Astrocyte (in vitro differentiated cells and primary cell): ENCODE measurements at regions not wholly inside any gene's neighbourhood (a gene's known extent, or its start where the extent isn't known, plus 50 kb on each side); places are given as distances from the start of the nearest gene placed in this dataset.

Experiments used
- EZH2 ChIP-seq: IDR thresholded peaks from 2 replicates; pipeline ENCODE4 v1.6.1; 2012; ENCODE audit warnings: mild to moderate bottlenecking, low read length, inconsistent platforms; ENCODE audit not compliant: insufficient read depth
- TF ChIP-seq, protein P1 (sequence below): IDR thresholded peaks from 2 replicates; pipeline ENCODE4 v1.5.1; 2011; ENCODE audit warnings: low read depth, mild to moderate bottlenecking, inconsistent platforms, low read length, moderate library complexity; ENCODE audit not compliant: insufficient read depth

DNA sequence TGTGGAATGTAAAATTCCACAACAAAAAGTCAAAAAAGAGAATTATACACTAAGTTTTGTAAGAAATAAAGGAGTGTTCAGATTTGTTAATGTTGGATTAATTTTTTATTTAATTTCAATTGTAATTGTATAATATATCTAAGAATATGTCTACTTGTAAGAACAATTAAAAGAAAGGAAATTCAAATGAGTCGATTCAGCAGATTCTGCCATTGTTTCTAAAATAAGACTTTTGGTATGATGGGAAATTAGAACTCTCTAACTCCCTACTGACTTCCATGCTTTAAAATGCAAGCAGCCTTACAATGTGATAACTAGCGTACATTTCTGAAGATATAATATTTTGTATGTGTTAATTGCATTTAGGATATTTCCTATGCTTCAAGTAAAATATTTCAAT is 395.9 kb upstream of the ZNF717 start:
- TF ChIP-seq, protein P1, sequence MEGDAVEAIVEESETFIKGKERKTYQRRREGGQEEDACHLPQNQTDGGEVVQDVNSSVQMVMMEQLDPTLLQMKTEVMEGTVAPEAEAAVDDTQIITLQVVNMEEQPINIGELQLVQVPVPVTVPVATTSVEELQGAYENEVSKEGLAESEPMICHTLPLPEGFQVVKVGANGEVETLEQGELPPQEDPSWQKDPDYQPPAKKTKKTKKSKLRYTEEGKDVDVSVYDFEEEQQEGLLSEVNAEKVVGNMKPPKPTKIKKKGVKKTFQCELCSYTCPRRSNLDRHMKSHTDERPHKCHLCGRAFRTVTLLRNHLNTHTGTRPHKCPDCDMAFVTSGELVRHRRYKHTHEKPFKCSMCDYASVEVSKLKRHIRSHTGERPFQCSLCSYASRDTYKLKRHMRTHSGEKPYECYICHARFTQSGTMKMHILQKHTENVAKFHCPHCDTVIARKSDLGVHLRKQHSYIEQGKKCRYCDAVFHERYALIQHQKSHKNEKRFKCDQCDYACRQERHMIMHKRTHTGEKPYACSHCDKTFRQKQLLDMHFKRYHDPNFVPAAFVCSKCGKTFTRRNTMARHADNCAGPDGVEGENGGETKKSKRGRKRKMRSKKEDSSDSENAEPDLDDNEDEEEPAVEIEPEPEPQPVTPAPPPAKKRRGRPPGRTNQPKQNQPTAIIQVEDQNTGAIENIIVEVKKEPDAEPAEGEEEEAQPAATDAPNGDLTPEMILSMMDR = no peak
- no peak for TF ChIP-seq EZH2
